ENCODE measurements at regions not wholly inside any gene's neighbourhood (a gene's known extent, or its start where the extent isn't known, plus 50 kb on each side); places are given as distances from the start of the nearest gene placed in this dataset.

- Histone ChIP-seq H2AFZ (ENCODE audit: low read length) (peak overlapping the region; percentile 29; the same call in 1 of the 2 replicates), H2BK12ac (ENCODE audit: low read depth, low read length) (no peak overlapping the region), H3K9ac (replicated peaks in 1 of 4; ENCODE audit: extremely low read depth in 1 of 4, low read depth in 3 of 4, low read length in 3 of 4) (no peak overlapping the region), H3K4ac (replicated peaks; ENCODE audit: insufficient read length, low read depth, low read length) (no peak overlapping the region), H4K20me1 (replicated peaks in 1 of 2; ENCODE audit: control insufficient read depth in 1 of 2, insufficient read depth in 2 of 2, low read length in 2 of 2) (no peaks in the 10 kb centered on the region), H4K91ac (replicated peaks; ENCODE audit: insufficient read length, low read length) (no peak overlapping the region), H2BK20ac (ENCODE audit: low read length) (no peak overlapping the region), H3K56ac (replicated peaks; ENCODE audit: insufficient read length, low read depth, low read length) (no peak overlapping the region), H3K36me3 (ENCODE audit: control insufficient read depth in 2 of 4, insufficient read depth in 4 of 4, low read length in 3 of 4) (no peaks in the 10 kb centered on the region), H3K79me2 (ENCODE audit: control insufficient read depth in 1 of 2, insufficient read depth in 2 of 2, low read length in 2 of 2) (no peaks in the 10 kb centered on the region), H3K18ac (ENCODE audit: extremely low read depth, low read length) (no peak overlapping the region), H2BK120ac (replicated peaks; ENCODE audit: low read depth, low read length) (no peak overlapping the region), H3K27ac (ENCODE audit: low read depth, low read length) (no peak overlapping the region), H4K8ac (ENCODE audit: extremely low read depth, insufficient read depth, low read length) (no peak overlapping the region), H3K4me1 (replicated peaks in 1 of 4; ENCODE audit: control insufficient read depth in 3 of 4, insufficient read depth in 4 of 4, low read length in 3 of 4) (peaks cover 0 to 4% (median under 1%) of the 10 kb centered on the region in 4 experiments; a peak in 1 of 7 replicates), H2BK5ac (ENCODE audit: low read depth, low read length) (no peak overlapping the region), H3K9me3 (ENCODE audit: insufficient read depth in 2 of 2, low read depth in 1 of 2, low read length in 1 of 2) (no peaks in the 10 kb centered on the region), H3K23ac (ENCODE audit: insufficient read length) (no peak overlapping the region), H3K23me2 (ENCODE audit: low read depth, low read length) (no peaks in the 10 kb centered on the region), H3K14ac (ENCODE audit: insufficient read length) (no peak overlapping the region), H3K4me3 (ENCODE audit: extremely low read depth in 1 of 4, insufficient read depth in 2 of 4, low read depth in 3 of 4, low read length in 4 of 4) (no peak overlapping the region), H2BK15ac (ENCODE audit: low read length) (no peak overlapping the region), H3K27me3 (replicated peaks in 1 of 4; ENCODE audit: control insufficient read depth in 3 of 4, extremely low read depth in 1 of 4, insufficient read depth in 3 of 4, low read length in 3 of 4) (no peaks in the 10 kb centered on the region), H3K4me2 (ENCODE audit: insufficient read depth in 1 of 2, low read depth in 2 of 2, low read length in 2 of 2) (no peak overlapping the region), H2AK5ac (ENCODE audit: low read depth, low read length) (no peak overlapping the region), H3K79me1 (ENCODE audit: low read depth, low read length) (no peaks in the 10 kb centered on the region), H4K5ac (ENCODE audit: insufficient read length, low read depth, low read length) (no peak overlapping the region)
- ChIA-PET POLR2A (ENCODE audit: partially characterized antibody) (no interaction called here), CTCF (ENCODE audit: partially characterized antibody) (no interaction called here)
- WGBS, 2 experiments (ENCODE audit: extremely low coverage in 1 of 2, insufficient coverage in 1 of 2, insufficient read length in 1 of 2, insufficient replicate concordance in 2 of 2, low coverage in 1 of 2, low lambda C conversion rate in 2 of 2, missing lambda C conversion rate in 1 of 2) = 92 to 100% methylated on average over 1 to 4 of the region's 4 CpGs
- DNase-seq (ENCODE audit: low read depth in 1 of 2, low spot score in 2 of 2) (no peak), FAIRE-seq (no peak)
- TF ChIP-seq NRF1 (IDR thresholded peaks at IDR 0.05; ENCODE audit: low read depth, low read length) (no peak), SUZ12 (IDR thresholded peaks at IDR 0.05; ENCODE audit: low read length) (no peak), EGR1 (IDR thresholded peaks at IDR 0.05; ENCODE audit: borderline replicate concordance, low read depth, low read length) (no peak), CTCF (IDR thresholded peaks at IDR 0.05; ENCODE audit: control extremely low read depth in 1 of 3, insufficient read depth in 1 of 3, low read depth in 1 of 3, low read length in 3 of 3) (no peak)
Measured at GRCh38 chr15:46389739-46390138, 754.9 kb downstream of the SQOR start.

All from H1 (cell line).